ENCODE measurements at regions not wholly inside any gene's neighbourhood (a gene's known extent, or its start where the extent isn't known, plus 50 kb on each side); places are given as distances from the start of the nearest gene placed in this dataset.

DNA sequence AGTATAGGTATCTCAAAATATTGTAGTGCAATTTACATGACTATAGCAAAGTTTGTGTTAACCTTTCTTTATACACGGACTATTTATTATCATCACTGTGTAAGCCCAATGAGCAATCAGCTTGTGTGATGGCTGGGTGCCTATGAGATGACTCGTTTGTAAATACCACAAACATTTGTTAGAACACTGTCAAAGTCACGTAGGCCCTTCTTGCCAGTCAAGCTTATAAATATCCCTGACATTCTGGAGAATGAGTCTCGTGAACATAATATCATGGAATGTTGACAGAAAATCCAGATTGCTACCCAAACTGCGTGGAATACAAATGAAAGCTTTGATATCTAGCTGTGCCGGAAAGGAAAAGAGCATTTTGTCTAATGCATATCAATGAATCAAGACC, 648.3 kb upstream of the MDGA2 start:
- TF ChIP-seq, protein P1, sequence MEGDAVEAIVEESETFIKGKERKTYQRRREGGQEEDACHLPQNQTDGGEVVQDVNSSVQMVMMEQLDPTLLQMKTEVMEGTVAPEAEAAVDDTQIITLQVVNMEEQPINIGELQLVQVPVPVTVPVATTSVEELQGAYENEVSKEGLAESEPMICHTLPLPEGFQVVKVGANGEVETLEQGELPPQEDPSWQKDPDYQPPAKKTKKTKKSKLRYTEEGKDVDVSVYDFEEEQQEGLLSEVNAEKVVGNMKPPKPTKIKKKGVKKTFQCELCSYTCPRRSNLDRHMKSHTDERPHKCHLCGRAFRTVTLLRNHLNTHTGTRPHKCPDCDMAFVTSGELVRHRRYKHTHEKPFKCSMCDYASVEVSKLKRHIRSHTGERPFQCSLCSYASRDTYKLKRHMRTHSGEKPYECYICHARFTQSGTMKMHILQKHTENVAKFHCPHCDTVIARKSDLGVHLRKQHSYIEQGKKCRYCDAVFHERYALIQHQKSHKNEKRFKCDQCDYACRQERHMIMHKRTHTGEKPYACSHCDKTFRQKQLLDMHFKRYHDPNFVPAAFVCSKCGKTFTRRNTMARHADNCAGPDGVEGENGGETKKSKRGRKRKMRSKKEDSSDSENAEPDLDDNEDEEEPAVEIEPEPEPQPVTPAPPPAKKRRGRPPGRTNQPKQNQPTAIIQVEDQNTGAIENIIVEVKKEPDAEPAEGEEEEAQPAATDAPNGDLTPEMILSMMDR (IDR thresholded peaks at IDR 0.05 in 4 of 5, conservative IDR thresholded peaks at IDR 0.05 in 1 of 5): no peak
- no peak for TF ChIP-seq POLR2A (IDR thresholded peaks at IDR 0.05)

All from gastrocnemius medialis (tissue), 4 donors.